ENCODE measurements at regions not wholly inside any gene's neighbourhood (a gene's known extent, or its start where the extent isn't known, plus 50 kb on each side); places are given as distances from the start of the nearest gene placed in this dataset.
"Not testable (repeated sequence)": the region's sequence is repeated elsewhere in the genome, so short reads cannot be mapped to it uniquely, and the experiment has no call there.

GRCh38 chr15:35286721-35287120, 201.6 kb upstream of the NANOGP8 start:
- no peak overlapping the region for H3K4me3 ChIP-seq (ENCODE audit: low read length)
- no peaks in the 10 kb centered on the region for H3K36me3 ChIP-seq (ENCODE audit: control insufficient read depth, insufficient read depth, low read length)
- WGBS (ENCODE audit: insufficient coverage, insufficient read length) = no CpG with 5 or more reads among the region's 2 CpGs
- no peaks in the 10 kb centered on the region for H3K27me3 ChIP-seq (ENCODE audit: control insufficient read depth, insufficient read depth, low read length)
- DNase-seq (ENCODE audit: low read depth, low spot score) = no peak
- H3K9me3 ChIP-seq (ENCODE audit: control insufficient read depth, insufficient read depth, low read length) = no peaks in the 10 kb centered on the region
- H3K27ac ChIP-seq (ENCODE audit: low read length) = no peak overlapping the region
- H3K4me1 ChIP-seq (ENCODE audit: control insufficient read depth, insufficient read depth, low read length) = no peaks in the 10 kb centered on the region

DNA sequence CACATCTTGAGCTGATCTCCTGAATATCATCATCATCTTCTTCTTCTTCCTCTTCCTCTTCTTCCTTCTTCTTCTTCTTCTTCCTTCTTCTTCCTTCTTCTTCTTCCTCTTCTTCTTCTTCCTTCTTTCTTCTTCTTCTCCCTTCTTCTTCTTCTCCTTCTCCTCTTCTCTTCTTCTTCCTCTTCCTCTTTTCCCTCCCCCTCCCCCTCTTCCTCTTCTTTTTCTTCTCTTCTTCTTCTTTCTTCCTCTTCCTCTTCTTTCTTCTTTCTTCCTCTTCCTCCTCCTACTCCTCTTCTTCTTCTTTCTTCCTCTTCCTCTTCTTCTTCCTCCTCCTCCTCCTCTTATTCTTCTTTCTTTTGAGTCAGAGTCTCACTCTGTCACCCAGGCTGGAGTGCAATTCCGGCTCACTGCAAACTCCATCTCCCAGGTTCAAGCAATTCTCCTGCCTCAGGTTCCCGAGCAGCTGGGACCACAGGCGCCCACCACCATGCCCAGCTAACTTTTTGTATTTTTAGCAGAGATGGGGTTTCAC, 197.9 kb upstream of the NANOGP8 start:
- no CpG with 5 or more reads among the region's 3 CpGs for WGBS (ENCODE audit: insufficient coverage, insufficient read length)
- no peak for DNase-seq (ENCODE audit: low read depth, low spot score)
- Histone ChIP-seq H3K9me3 (ENCODE audit: control insufficient read depth, insufficient read depth, low read length) (peaks cover 3% of the 10 kb centered on the region; the same call in 1 of the 2 replicates), H3K27ac (ENCODE audit: low read length) (no peak overlapping the region), H3K36me3 (ENCODE audit: control insufficient read depth, insufficient read depth, low read length) (no peaks in the 10 kb centered on the region), H3K27me3 (ENCODE audit: control insufficient read depth, insufficient read depth, low read length) (no peaks in the 10 kb centered on the region), H3K4me3 (ENCODE audit: low read length) (no peak overlapping the region), H3K4me1 (ENCODE audit: control insufficient read depth, insufficient read depth, low read length) (no peaks in the 10 kb centered on the region)

DNA sequence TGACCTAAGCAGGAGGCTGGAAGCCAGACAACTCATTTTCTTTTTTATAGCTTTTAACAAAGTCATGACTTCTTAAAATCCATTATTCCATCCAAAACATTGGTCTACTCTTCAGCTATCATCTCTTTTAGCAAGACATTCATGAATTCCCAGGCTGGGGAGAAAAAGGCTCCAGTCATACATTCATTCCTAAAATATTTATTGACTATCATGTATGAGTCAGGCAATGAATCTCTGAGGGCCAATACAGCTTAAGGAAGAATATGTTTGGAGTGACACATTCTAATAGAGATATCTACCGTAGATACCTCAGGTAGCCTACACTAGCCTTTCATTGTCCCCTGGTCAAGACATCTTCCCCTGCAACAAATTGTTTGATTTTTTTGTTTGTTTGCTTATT, 196.4 kb upstream of the NANOGP8 start:
- H3K4me1 ChIP-seq (ENCODE audit: control insufficient read depth, insufficient read depth, low read length) = no peaks in the 10 kb centered on the region
- no CpG with 5 or more reads among the region's 1 CpG for WGBS (ENCODE audit: insufficient coverage, insufficient read length)
- H3K9me3 ChIP-seq (ENCODE audit: control insufficient read depth, insufficient read depth, low read length) = peaks cover 3% of the 10 kb centered on the region; the same call in 1 of the 2 replicates
- H3K4me3 ChIP-seq (ENCODE audit: low read length) = no peak overlapping the region
- H3K36me3 ChIP-seq (ENCODE audit: control insufficient read depth, insufficient read depth, low read length) = no peaks in the 10 kb centered on the region
- H3K27me3 ChIP-seq (ENCODE audit: control insufficient read depth, insufficient read depth, low read length) = no peaks in the 10 kb centered on the region
- no peak for DNase-seq (ENCODE audit: low read depth, low spot score)
- no peak overlapping the region for H3K27ac ChIP-seq (ENCODE audit: low read length)

DNA sequence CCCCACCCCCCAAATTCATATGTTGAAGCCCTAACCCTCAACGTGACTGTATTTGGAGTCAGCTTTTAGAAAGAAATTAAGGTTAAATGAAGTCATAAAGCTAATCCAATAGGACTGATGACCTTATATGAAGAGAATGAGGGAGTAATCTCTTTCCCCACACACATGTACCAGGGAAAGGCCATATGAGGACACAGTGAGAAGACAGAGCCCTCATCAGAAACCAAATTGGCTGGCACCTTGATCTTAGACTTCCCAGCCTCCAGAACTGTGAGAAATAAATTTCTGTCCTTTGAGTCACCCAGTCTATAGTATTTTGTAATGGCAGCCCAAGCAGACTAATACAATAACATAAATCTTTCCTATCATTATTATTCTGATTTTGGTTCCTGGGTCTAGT, 194.7 kb upstream of the NANOGP8 start:
- no peak overlapping the region for H3K4me3 ChIP-seq (ENCODE audit: low read length)

DNA sequence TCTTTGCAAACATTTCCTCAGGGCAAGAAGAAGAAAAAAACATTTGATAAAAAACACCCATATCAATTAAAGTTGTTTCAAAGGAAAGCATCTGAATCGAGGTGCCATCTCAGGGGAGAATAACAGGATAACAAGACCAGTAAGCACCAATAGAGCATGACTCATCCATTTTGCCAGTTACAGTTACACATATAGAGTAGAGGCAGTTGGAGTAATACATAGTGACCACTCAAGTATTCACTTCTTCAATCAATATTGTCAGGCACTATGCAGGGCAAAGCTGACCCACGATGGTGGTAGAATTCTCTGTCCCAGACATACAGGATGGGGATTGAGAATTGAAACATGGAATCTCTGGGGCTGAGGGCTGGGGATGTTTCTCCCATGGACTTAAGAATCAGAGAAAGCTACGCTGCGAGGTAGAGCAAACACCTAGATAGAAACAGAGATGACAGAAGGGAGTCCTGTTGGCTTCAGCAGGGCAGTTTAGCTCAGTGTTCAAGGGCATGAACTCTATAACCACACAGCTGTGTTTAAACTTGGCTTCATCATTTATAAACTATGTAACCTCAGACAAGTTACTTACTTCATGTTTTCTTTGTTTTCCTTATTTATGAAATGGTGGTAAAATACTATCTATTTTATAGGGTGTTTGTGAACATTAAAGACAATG, 186.4 kb upstream of the NANOGP8 start:
- H3K4me3 ChIP-seq (ENCODE audit: low read length) = no peak overlapping the region
- DNase-seq (ENCODE audit: low read depth, low spot score) = no peak
- WGBS (ENCODE audit: insufficient coverage, insufficient read length) = no CpG with 5 or more reads among the region's 4 CpGs
- no peaks in the 10 kb centered on the region for H3K4me1 ChIP-seq (ENCODE audit: control insufficient read depth, insufficient read depth, low read length)
- H3K36me3 ChIP-seq (ENCODE audit: control insufficient read depth, insufficient read depth, low read length) = no peaks in the 10 kb centered on the region
- H3K9me3 ChIP-seq (ENCODE audit: control insufficient read depth, insufficient read depth, low read length) = no peaks in the 10 kb centered on the region
- H3K27ac ChIP-seq (ENCODE audit: low read length) = no peak overlapping the region
- 0 out of 2 replicates have a peak, but pooled peaks cover 1% of the 10 kb centered on the region for H3K27me3 ChIP-seq (ENCODE audit: control insufficient read depth, insufficient read depth, low read length)

More for the DNA sequence above, 194.7 kb upstream of the NANOGP8 start:
- no peak overlapping the region for H3K27ac ChIP-seq (ENCODE audit: low read length)
- DNase-seq (ENCODE audit: low read depth, low spot score) = no peak
- H3K9me3 ChIP-seq (ENCODE audit: control insufficient read depth, insufficient read depth, low read length) = peaks cover 3% of the 10 kb centered on the region; the same call in 1 of the 2 replicates
- no CpG with 5 or more reads among the region's 1 CpG for WGBS (ENCODE audit: insufficient coverage, insufficient read length)
- no peaks in the 10 kb centered on the region for H3K4me1 ChIP-seq (ENCODE audit: control insufficient read depth, insufficient read depth, low read length)
- H3K27me3 ChIP-seq (ENCODE audit: control insufficient read depth, insufficient read depth, low read length) = no peaks in the 10 kb centered on the region
- H3K36me3 ChIP-seq (ENCODE audit: control insufficient read depth, insufficient read depth, low read length) = no peaks in the 10 kb centered on the region

- Histone ChIP-seq H3K36me3 (ENCODE audit: control insufficient read depth, insufficient read depth, low read length) (no peaks in the 10 kb centered on the region), H3K9me3 (ENCODE audit: control insufficient read depth, insufficient read depth, low read length) (no peaks in the 10 kb centered on the region), H3K4me1 (ENCODE audit: control insufficient read depth, insufficient read depth, low read length) (peaks cover 1% of the 10 kb centered on the region), H3K27ac (ENCODE audit: low read length) (no peak overlapping the region), H3K27me3 (ENCODE audit: control insufficient read depth, insufficient read depth, low read length) (no peaks in the 10 kb centered on the region), H3K4me3 (ENCODE audit: low read length) (no peak overlapping the region)
- no CpG with 5 or more reads among the region's 5 CpGs for WGBS (ENCODE audit: insufficient coverage, insufficient read length)
- DNase-seq (ENCODE audit: low read depth, low spot score) = no peak
Observed at GRCh38 chr15:35260941-35261340, 175.8 kb upstream of the NANOGP8 start.

GRCh38 chr15:35260274-35260673, 175.2 kb upstream of the NANOGP8 start:
- H3K36me3 ChIP-seq (ENCODE audit: control insufficient read depth, insufficient read depth, low read length); H3K27me3 ChIP-seq (ENCODE audit: control insufficient read depth, insufficient read depth, low read length); H3K27ac ChIP-seq (ENCODE audit: low read length); DNase-seq (ENCODE audit: low read depth, low spot score); H3K4me3 ChIP-seq (ENCODE audit: low read length); H3K4me1 ChIP-seq (ENCODE audit: control insufficient read depth, insufficient read depth, low read length); H3K9me3 ChIP-seq (ENCODE audit: control insufficient read depth, insufficient read depth, low read length): not testable (repeated sequence)
- WGBS (ENCODE audit: insufficient coverage, insufficient read length) = no CpG with 5 or more reads among the region's 6 CpGs

DNA sequence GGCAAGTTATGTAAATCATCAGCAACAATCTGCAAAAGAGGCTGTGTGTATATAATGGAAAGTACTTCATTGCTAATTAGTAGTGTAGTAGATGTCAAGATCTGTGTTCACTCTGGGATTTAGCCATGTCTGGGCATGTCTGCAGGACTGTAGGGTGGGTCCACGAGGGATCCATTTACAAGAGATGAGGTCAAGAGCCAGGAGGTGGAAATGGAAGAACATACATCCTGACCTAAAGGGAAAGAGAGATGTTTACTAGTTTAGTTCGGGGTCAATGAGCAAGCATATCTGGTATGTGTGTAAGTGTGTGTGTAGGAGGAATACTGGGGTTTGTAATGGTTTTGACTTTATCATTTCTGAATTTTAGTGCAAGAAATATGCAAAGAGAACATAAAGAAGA, 171.5 kb upstream of the NANOGP8 start:
- no CpG with 5 or more reads among the region's 2 CpGs for WGBS (ENCODE audit: insufficient coverage, insufficient read length)
- Histone ChIP-seq H3K27ac (ENCODE audit: low read length) (no peak overlapping the region), H3K27me3 (ENCODE audit: control insufficient read depth, insufficient read depth, low read length) (no peaks in the 10 kb centered on the region), H3K4me1 (ENCODE audit: control insufficient read depth, insufficient read depth, low read length) (peaks cover 1% of the 10 kb centered on the region), H3K36me3 (ENCODE audit: control insufficient read depth, insufficient read depth, low read length) (no peaks in the 10 kb centered on the region), H3K9me3 (ENCODE audit: control insufficient read depth, insufficient read depth, low read length) (no peaks in the 10 kb centered on the region), H3K4me3 (ENCODE audit: low read length) (no peak overlapping the region)
- no peak for DNase-seq (ENCODE audit: low read depth, low spot score)

- Histone ChIP-seq H3K27me3 (ENCODE audit: control insufficient read depth, insufficient read depth, low read length) (no peaks in the 10 kb centered on the region), H3K9me3 (ENCODE audit: control insufficient read depth, insufficient read depth, low read length) (no peaks in the 10 kb centered on the region), H3K4me1 (ENCODE audit: control insufficient read depth, insufficient read depth, low read length) (peaks cover 1% of the 10 kb centered on the region), H3K4me3 (ENCODE audit: low read length) (no peak overlapping the region), H3K36me3 (ENCODE audit: control insufficient read depth, insufficient read depth, low read length) (no peaks in the 10 kb centered on the region), H3K27ac (ENCODE audit: low read length) (no peak overlapping the region)
- WGBS (ENCODE audit: insufficient coverage, insufficient read length) = no CpG with 5 or more reads among the region's 2 CpGs
- no peak for DNase-seq (ENCODE audit: low read depth, low spot score)
Observed at GRCh38 chr15:35256141-35256540, 171.0 kb upstream of the NANOGP8 start.

DNA sequence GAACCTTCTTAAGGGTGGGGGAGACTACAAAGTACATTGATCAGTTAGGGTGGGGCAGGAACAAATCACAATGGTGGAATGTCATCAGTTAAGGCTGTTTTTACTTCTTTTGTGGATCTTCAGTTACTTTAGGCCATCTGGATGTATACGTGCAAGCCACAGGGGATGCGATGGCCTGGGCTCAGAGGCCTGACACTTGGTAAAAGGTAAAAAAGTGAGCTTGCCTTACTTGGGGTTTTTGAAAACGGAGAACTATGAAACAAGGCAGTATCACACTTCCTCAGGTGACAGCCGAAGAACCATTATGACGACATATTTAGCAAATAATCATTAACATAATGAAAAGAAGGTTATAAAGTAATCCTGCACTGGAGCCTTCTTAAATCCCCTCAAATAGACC, 169.8 kb upstream of the NANOGP8 start:
- H3K9me3 ChIP-seq (ENCODE audit: control insufficient read depth, insufficient read depth, low read length); H3K27ac ChIP-seq (ENCODE audit: low read length); H3K4me1 ChIP-seq (ENCODE audit: control insufficient read depth, insufficient read depth, low read length); H3K36me3 ChIP-seq (ENCODE audit: control insufficient read depth, insufficient read depth, low read length); H3K4me3 ChIP-seq (ENCODE audit: low read length); DNase-seq (ENCODE audit: low read depth, low spot score); H3K27me3 ChIP-seq (ENCODE audit: control insufficient read depth, insufficient read depth, low read length): not testable (repeated sequence)
- no CpG with 5 or more reads among the region's 5 CpGs for WGBS (ENCODE audit: insufficient coverage, insufficient read length)

GRCh38 chr15:35254062-35254461, 169.0 kb upstream of the NANOGP8 start:
- no CpG with 5 or more reads among the region's 1 CpG for WGBS (ENCODE audit: insufficient coverage, insufficient read length)
- no peak overlapping the region for H3K4me3 ChIP-seq (ENCODE audit: low read length)
- no peaks in the 10 kb centered on the region for H3K36me3 ChIP-seq (ENCODE audit: control insufficient read depth, insufficient read depth, low read length)
- peaks cover 1% of the 10 kb centered on the region for H3K4me1 ChIP-seq (ENCODE audit: control insufficient read depth, insufficient read depth, low read length)
- DNase-seq (ENCODE audit: low read depth, low spot score) = no peak
- H3K27ac ChIP-seq (ENCODE audit: low read length) = no peak overlapping the region
- H3K9me3 ChIP-seq (ENCODE audit: control insufficient read depth, insufficient read depth, low read length) = no peaks in the 10 kb centered on the region
- H3K27me3 ChIP-seq (ENCODE audit: control insufficient read depth, insufficient read depth, low read length) = no peaks in the 10 kb centered on the region
